ENCODE measurements at regions not wholly inside any gene's neighbourhood (a gene's known extent, or its start where the extent isn't known, plus 50 kb on each side); places are given as distances from the start of the nearest gene placed in this dataset.

- Histone ChIP-seq H3K4me1 (ENCODE audit: insufficient read depth, low read length) (no peaks in the 10 kb centered on the region), H3K27me3 (ENCODE audit: insufficient read depth, low read length) (peaks cover 3% of the 10 kb centered on the region), H3K9me3 (ENCODE audit: low read length) (no peaks in the 10 kb centered on the region), H3K4me3 (ENCODE audit: low read length) (no peak overlapping the region), H3K36me3 (ENCODE audit: insufficient read depth, low read length) (no peaks in the 10 kb centered on the region), H2AFZ (ENCODE audit: low read depth, low read length) (no peak overlapping the region)
These were observed 50.7 kb upstream of the RPL38 start for GRCh38 chr17:74152591-74153455.

DNA sequence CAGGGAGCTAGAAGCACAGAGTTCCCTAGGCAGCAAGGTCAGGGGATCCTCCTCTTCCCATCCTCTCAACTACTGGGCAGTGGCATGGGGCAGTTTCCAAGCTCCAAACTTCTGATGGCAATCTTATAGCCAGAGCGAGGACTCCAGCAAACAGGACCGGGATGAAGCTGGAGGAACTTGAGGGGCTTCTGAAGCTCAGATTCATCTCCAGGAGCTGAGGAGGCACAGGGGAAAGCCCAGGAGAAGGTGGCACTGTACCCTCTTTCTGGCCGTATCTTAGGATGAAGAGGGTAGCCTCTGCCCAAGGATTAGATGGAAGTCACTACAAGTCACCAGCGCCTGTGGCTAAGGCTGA is 50.0 kb upstream of the RPL38 start:
- peaks cover 3% of the 10 kb centered on the region for H3K27me3 ChIP-seq (ENCODE audit: insufficient read depth, low read length)
- no peaks in the 10 kb centered on the region for H3K4me1 ChIP-seq (ENCODE audit: insufficient read depth, low read length)
- no peak overlapping the region for H2AFZ ChIP-seq (ENCODE audit: low read depth, low read length)
- H3K36me3 ChIP-seq (ENCODE audit: insufficient read depth, low read length), result no peaks in the 10 kb centered on the region
- no peaks in the 10 kb centered on the region for H3K9me3 ChIP-seq (ENCODE audit: low read length)
- no peak overlapping the region for H3K4me3 ChIP-seq (ENCODE audit: low read length)
